Hepatocyte (in vitro differentiated cells): ENCODE measurements at regions not wholly inside any gene's neighbourhood (a gene's known extent, or its start where the extent isn't known, plus 50 kb on each side); places are given as distances from the start of the nearest gene placed in this dataset.

Source experiments
- CTCF ChIP-seq: fragments of 200-600 bp; sonication (generic); IDR thresholded peaks from 2 replicates; pipeline ENCODE4 v1.5.1; 2016; ENCODE audit warnings: antibody characterized with exemption, mild to moderate bottlenecking; ENCODE audit not compliant: poor library complexity
- EZH2phosphoT487 ChIP-seq: fragments of 200-600 bp; sonication (generic); IDR thresholded peaks from one replicate; pipeline ENCODE4 v1.6.1; 2018; ENCODE audit warnings: antibody characterized with exemption, mild to moderate bottlenecking, low read depth, moderate library complexity; ENCODE audit not compliant: unreplicated experiment, severe bottlenecking

- TF ChIP-seq CTCF (no peak), EZH2phosphoT487 (no peak)
Observed at GRCh38 chr1:157312082-157312812, 174.1 kb upstream of the ETV3 start.
